Choroid plexus epithelial cell (primary cell): ENCODE measurements at regions not wholly inside any gene's neighbourhood (a gene's known extent, or its start where the extent isn't known, plus 50 kb on each side); places are given as distances from the start of the nearest gene placed in this dataset.

Experiments used
- DNase-seq: peaks from one replicate; pipeline ENCODE4 v3.0.0-alpha.2; 2010; ENCODE audit warnings: low read depth
- H3K4me3 ChIP-seq: 2 replicates; pipeline ENCODE4 v1.5.1; 2011; ENCODE audit warnings: low read depth, mild to moderate bottlenecking, control low read depth, low read length, moderate library complexity
- TF ChIP-seq, protein P1 (sequence below): conservative IDR thresholded peaks from 2 replicates; pipeline ENCODE4 v1.5.1; 2011; ENCODE audit warnings: low read depth, mild to moderate bottlenecking, control low read depth, inconsistent platforms, low read length, moderate library complexity

DNA sequence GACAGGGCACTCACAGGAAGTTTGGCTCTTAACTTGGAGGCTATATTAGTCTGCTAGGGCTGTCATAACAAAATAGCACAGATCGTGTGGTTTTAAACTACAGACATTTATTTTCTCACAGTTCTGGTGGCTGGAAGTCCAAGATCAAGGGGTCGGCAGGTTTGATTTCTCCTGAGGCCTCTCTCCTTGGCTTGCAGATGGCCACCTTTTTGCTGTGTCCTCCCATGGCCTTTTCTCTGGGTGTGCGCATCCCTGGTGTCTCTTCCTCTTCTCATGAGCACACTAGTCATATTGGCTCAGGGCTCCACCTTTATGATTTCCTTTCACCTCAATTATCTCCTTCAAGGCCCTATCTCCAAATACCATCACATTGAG is 69.3 kb downstream of the FOXB1 start:
- no peak overlapping the region for H3K4me3 ChIP-seq
- TF ChIP-seq, protein P1, sequence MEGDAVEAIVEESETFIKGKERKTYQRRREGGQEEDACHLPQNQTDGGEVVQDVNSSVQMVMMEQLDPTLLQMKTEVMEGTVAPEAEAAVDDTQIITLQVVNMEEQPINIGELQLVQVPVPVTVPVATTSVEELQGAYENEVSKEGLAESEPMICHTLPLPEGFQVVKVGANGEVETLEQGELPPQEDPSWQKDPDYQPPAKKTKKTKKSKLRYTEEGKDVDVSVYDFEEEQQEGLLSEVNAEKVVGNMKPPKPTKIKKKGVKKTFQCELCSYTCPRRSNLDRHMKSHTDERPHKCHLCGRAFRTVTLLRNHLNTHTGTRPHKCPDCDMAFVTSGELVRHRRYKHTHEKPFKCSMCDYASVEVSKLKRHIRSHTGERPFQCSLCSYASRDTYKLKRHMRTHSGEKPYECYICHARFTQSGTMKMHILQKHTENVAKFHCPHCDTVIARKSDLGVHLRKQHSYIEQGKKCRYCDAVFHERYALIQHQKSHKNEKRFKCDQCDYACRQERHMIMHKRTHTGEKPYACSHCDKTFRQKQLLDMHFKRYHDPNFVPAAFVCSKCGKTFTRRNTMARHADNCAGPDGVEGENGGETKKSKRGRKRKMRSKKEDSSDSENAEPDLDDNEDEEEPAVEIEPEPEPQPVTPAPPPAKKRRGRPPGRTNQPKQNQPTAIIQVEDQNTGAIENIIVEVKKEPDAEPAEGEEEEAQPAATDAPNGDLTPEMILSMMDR = no peak
- no peak for DNase-seq

- TF ChIP-seq, protein P1 = no peak
- peak; percentile 24 for DNase-seq
- H3K4me3 ChIP-seq = no peak overlapping the region
Observed at GRCh38 chr15:60074181-60074885, 70.2 kb downstream of the FOXB1 start.

GRCh38 chr15:60076045-60076444 is 71.9 kb downstream of the FOXB1 start:
- TF ChIP-seq, protein P1 = no peak
- no peak for DNase-seq
- H3K4me3 ChIP-seq = no peak overlapping the region

GRCh38 chr15:60076582-60077276 is 72.6 kb downstream of the FOXB1 start:
- no peak overlapping the region for H3K4me3 ChIP-seq
- no peak for DNase-seq
- TF ChIP-seq, protein P1 = no peak

GRCh38 chr15:60077581-60078359 is 73.7 kb downstream of the FOXB1 start:
- no peak for DNase-seq
- TF ChIP-seq, protein P1 = no peak
- no peak overlapping the region for H3K4me3 ChIP-seq

DNA sequence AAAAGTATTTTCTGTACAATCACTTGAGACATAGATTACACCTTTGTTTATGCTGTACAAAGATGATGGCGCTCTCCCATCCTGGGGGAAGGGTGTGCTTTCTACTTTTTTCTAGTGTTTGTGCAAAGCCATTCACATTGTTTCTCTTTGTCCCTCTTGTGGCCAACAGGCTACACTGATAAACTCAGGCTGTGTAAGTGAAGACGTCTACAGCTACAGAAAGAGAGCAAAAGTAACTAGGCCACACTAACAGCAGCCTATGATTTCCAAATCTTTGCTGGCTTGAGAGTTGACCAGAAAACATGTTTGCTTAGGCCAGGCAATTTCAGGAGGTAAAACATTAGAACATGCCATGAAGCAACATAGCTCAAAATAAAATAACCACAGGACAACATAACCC is 75.1 kb downstream of the FOXB1 start:
- DNase-seq = peak; percentile 43
- TF ChIP-seq, protein P1 = peak; percentile 57
- H3K4me3 ChIP-seq = no peak overlapping the region
